Nephron (organoid): ENCODE measurements at regions not wholly inside any gene's neighbourhood (a gene's known extent, or its start where the extent isn't known, plus 50 kb on each side); places are given as distances from the start of the nearest gene placed in this dataset.

Experiments
- H3K27ac Mint-ChIP-seq, 3 experiments: 2 replicates each; pipeline ENCODE4 v1.8.0; 2020; ENCODE audit warnings: mixed read lengths in 3 of 3, mild to moderate bottlenecking in 2 of 3, moderate library complexity in 1 of 3
- H3K27me3 Mint-ChIP-seq: 2 replicates; pipeline ENCODE4 v1.8.0; 2021; ENCODE audit warnings: low read depth, mild to moderate bottlenecking, moderate library complexity, mixed read lengths
- H3K36me3 Mint-ChIP-seq: 2 replicates; pipeline ENCODE4 v1.8.0; 2020; ENCODE audit warnings: low read depth, mixed read lengths
- H3K4me1 Mint-ChIP-seq: 2 replicates; pipeline ENCODE4 v1.8.0; 2020; ENCODE audit warnings: mixed read lengths
- H3K4me3 Mint-ChIP-seq, 3 experiments: 2 replicates each; pipeline ENCODE4 v1.8.0; 2020; ENCODE audit warnings: mild to moderate bottlenecking in 3 of 3, mixed read lengths in 3 of 3, moderate library complexity in 2 of 3
- H3K9me3 Mint-ChIP-seq: 2 replicates; pipeline ENCODE4 v1.8.0; 2020; ENCODE audit warnings: mixed read lengths
- TF ChIP-seq, protein P1 (sequence below), 3 experiments: fragments of 200-600 bp; sonication (generic); IDR thresholded peaks; one replicate each; pipeline ENCODE4 v1.5.0; 2021; ENCODE audit warnings: antibody characterized with exemption in 3 of 3; ENCODE audit not compliant: unreplicated experiment in 3 of 3

DNA sequence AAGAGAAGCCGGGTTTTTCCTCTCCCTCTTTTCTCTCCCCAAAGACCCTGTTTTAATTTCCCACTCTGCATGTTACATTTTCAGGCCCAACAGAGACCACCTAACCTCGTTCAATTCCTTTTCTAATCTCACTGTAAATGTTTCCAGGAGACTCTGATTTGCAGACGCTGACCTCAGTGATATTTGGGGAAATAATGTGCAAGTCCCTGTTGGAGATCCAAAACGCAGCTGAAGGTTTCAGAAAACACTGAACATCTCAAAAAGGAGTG, 386.6 kb downstream of the NPIPA8 start:
- TF ChIP-seq, protein P1, sequence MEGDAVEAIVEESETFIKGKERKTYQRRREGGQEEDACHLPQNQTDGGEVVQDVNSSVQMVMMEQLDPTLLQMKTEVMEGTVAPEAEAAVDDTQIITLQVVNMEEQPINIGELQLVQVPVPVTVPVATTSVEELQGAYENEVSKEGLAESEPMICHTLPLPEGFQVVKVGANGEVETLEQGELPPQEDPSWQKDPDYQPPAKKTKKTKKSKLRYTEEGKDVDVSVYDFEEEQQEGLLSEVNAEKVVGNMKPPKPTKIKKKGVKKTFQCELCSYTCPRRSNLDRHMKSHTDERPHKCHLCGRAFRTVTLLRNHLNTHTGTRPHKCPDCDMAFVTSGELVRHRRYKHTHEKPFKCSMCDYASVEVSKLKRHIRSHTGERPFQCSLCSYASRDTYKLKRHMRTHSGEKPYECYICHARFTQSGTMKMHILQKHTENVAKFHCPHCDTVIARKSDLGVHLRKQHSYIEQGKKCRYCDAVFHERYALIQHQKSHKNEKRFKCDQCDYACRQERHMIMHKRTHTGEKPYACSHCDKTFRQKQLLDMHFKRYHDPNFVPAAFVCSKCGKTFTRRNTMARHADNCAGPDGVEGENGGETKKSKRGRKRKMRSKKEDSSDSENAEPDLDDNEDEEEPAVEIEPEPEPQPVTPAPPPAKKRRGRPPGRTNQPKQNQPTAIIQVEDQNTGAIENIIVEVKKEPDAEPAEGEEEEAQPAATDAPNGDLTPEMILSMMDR (IDR thresholded peaks at IDR 0.05; ENCODE audit: unreplicated experiment in 3 of 3) = no peak
- H3K36me3 Mint-ChIP-seq = no peaks in the 10 kb centered on the region
- H3K4me1 Mint-ChIP-seq = peaks cover 28% of the 10 kb centered on the region
- no peak overlapping the region for H3K4me3 Mint-ChIP-seq
- H3K27ac Mint-ChIP-seq = no peak overlapping the region
- H3K9me3 Mint-ChIP-seq = no peaks in the 10 kb centered on the region
- H3K27me3 Mint-ChIP-seq = peaks cover 23% of the 10 kb centered on the region

DNA sequence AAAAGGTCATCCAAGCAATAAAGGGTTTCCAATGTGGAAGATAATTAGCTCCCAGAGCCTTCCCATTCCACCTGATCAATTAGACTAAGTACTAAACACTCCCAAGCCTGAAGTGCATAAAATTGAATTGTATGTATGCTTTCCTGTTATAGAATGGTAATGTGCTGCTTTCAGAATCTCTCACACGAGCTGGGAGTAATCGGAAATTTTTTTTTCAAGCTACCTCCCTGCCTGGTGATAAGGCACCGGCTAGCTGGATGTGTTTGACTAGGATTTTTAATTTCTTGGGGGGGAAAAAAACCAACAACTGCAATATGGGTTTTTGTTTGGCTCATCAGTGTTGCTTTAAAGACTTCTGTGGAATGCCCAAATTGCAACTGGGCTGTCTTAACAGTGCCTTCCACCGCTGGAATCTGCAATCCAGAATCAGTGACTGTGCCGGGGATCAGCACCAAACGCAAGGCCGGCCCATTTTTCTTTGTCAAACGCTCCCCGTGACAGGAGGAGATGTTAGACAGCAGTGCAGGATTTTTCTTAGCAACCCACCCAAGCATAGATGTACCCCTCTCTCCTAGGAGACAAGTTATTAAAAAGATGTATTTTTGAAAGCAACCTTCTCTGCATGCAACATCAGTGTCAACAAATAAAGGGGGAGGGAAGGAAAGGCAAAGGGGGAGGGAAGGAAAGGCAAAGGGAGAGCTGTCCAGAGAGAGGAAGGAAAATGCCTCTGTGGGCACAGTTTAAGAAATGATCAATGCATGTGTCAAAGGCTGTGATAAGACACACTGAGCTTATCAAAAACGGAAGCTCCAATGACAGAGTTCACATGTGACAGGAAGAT, 387.2 kb downstream of the NPIPA8 start:
- no peaks in the 10 kb centered on the region for H3K36me3 Mint-ChIP-seq
- no peaks in the 10 kb centered on the region for H3K9me3 Mint-ChIP-seq
- H3K4me1 Mint-ChIP-seq = peaks cover 28% of the 10 kb centered on the region
- peak overlapping the region in 1 of 3 experiments; percentile 35 for H3K27ac Mint-ChIP-seq
- TF ChIP-seq, protein P1 (IDR thresholded peaks at IDR 0.05; ENCODE audit: unreplicated experiment in 3 of 3) = no peak
- peaks cover 23% of the 10 kb centered on the region for H3K27me3 Mint-ChIP-seq
- H3K4me3 Mint-ChIP-seq = no peak overlapping the region

DNA sequence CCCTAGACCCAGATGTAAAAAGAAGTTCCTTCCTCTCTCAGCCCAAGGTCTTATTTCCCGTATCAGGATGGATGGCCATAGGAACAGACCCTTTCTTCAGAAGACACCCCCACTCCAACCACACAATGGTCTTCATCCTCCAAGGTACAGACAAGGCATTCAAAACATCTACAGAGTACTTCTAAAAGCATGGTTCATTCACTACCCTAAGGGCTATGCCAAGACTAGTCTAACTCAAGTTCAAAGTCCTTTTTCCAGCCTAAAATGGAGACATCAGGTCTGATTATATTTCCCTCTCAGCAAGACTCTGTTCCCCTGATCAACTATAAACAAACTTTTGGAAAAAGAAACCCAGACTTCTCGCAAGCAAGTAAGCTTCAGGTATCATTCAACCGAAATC, 388.9 kb downstream of the NPIPA8 start:
- peaks cover 2% of the 10 kb centered on the region for H3K9me3 Mint-ChIP-seq
- H3K27me3 Mint-ChIP-seq = peaks cover 29% of the 10 kb centered on the region
- no peak overlapping the region for H3K4me3 Mint-ChIP-seq
- no peaks in the 10 kb centered on the region for H3K36me3 Mint-ChIP-seq
- peak overlapping the region in 2 of 3 experiments; percentile 19 to 20 for H3K27ac Mint-ChIP-seq
- H3K4me1 Mint-ChIP-seq = peaks cover 28% of the 10 kb centered on the region
- TF ChIP-seq, protein P1 (IDR thresholded peaks at IDR 0.05; ENCODE audit: unreplicated experiment in 3 of 3) = no peak

DNA sequence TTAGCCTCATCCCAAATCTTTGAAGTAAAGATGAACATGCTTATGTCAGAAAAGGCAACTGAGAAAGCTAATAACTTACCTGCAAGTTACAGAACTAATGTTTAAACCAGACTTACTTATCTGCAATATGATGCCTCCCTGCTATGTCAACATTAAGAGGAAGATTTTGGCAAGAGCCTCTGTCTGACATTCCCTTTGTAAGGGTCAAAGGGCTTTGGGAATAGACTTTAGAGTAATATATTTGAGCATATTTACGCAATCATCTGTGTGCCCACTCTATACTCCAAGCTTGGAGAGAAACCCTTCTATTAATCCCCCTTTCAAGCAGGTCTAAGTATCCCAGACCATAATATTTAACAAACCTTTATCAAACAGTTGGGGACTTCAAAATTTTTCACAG, 389.4 kb downstream of the NPIPA8 start:
- Mint-ChIP-seq H3K9me3 (peaks cover 4% of the 10 kb centered on the region), H3K36me3 (no peaks in the 10 kb centered on the region), H3K4me3 (no peak overlapping the region), H3K27ac (peak overlapping the region in 2 of 3 experiments; percentile 19 to 20), H3K4me1 (peaks cover 28% of the 10 kb centered on the region), H3K27me3 (peaks cover 28% of the 10 kb centered on the region)
- TF ChIP-seq, protein P1 (IDR thresholded peaks at IDR 0.05; ENCODE audit: unreplicated experiment in 3 of 3) = no peak

DNA sequence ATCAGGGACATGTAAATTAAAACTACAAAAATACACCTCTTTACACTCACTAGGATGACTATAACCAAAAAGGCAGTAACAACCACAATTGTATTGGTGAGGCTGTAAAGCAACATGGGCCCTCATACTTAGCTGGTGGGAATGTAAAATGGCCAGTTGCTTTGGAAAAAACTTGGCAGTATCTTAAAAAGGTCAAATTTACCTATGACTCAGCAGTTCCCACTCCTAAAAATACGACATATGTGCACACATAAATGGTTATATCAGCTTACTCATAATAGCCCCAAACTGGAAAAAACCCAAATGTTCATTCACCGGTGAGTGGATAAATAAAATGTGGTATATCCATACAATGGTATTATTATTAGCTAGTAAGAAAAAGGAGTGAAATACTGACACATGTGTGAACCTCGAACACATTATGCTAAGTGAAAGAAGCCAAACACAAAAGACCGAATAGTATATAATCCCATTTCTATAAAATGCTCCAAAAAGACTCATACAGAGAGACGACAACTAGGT, 391.4 kb downstream of the NPIPA8 start:
- TF ChIP-seq, protein P1 (IDR thresholded peaks at IDR 0.05; ENCODE audit: unreplicated experiment in 3 of 3) = no peak
- Mint-ChIP-seq H3K36me3 (no peaks in the 10 kb centered on the region), H3K4me3 (no peak overlapping the region), H3K4me1 (peaks cover 36% of the 10 kb centered on the region), H3K27ac (no peak overlapping the region), H3K9me3 (peaks cover 4% of the 10 kb centered on the region), H3K27me3 (peaks cover 19% of the 10 kb centered on the region)

DNA sequence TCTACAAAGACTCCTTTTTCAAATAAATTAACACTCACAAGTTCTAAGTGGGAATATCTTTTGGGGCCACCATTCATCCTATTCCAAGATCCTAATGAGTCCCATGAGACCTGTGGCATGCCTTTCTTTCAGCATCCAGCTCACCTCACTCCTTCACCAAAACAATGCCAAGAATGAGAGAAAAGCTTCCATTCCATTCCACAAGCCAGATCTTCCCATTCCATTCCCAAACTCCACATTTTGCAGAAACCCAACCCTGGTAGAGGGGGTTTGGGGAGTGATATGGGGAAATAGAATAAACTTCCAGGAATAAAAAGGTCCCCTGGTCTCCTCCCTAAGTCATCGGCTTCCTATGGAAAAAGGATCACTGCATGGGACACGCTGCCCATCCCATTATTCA, 392.2 kb downstream of the NPIPA8 start:
- H3K27ac Mint-ChIP-seq = no peak overlapping the region
- TF ChIP-seq, protein P1 (IDR thresholded peaks at IDR 0.05; ENCODE audit: unreplicated experiment in 3 of 3) = no peak
- peaks cover 33% of the 10 kb centered on the region for H3K4me1 Mint-ChIP-seq
- no peak overlapping the region for H3K4me3 Mint-ChIP-seq
- peaks cover 4% of the 10 kb centered on the region for H3K9me3 Mint-ChIP-seq
- no peaks in the 10 kb centered on the region for H3K36me3 Mint-ChIP-seq
- H3K27me3 Mint-ChIP-seq = peaks cover 11% of the 10 kb centered on the region
